Stimulated activated naive CD4-positive, alpha-beta T cell treated with Interleukin-2 at 50 U/mL for 16 hours (primary cell): ENCODE measurements at regions not wholly inside any gene's neighbourhood (a gene's known extent, or its start where the extent isn't known, plus 50 kb on each side); places are given as distances from the start of the nearest gene placed in this dataset.
A peak's percentile ranks its signal among the peaks of the same experiment; 100 is the strongest.
"Not testable (repeated sequence)": the region's sequence is repeated elsewhere in the genome, so short reads cannot be mapped to it uniquely, and the experiment has no call there.

Source experiments
- DNase-seq: peaks from one replicate; lab custom pipeline; 2025; lab: John Stamatoyannopoulos, UW

DNA sequence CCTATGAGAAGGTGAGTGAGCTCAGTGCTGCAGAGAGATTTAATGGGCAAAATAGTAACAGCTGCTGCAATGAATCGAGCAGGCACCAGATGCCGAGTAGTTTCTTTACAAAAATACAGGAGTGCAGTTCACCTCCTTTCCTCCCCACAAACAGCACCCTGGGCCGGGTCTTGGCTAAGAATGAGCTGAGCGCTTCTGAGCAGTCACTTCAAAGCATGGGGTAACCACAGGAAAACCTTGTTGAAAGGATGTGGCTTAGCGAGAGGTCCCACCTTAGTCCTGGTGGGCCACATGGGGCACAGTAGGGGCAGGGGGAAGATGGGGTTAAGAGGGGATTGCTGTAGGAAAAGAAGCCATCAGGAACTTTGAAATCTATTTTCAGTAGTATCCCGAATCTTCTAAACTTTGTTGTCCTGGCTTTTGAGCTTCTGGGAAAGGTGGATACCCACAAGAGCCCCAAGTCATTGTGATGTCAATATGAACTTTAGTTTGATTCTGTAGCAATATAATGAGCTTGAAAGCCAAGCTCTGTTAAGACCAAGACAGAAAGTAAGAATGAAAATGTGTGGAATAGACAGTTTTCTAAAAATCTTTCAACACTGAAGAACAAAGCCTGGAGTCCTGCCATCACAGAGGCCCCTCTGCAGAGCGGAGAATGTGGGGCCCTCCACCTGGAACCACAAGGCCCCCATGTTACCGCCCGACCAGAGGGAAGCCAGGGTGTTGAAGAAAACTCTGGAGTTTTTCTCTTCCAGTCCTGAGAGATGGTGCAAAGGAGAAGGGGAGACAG is 101.0 kb upstream of the ZNF236 start:
- DNase-seq, result peak; percentile 15

DNA sequence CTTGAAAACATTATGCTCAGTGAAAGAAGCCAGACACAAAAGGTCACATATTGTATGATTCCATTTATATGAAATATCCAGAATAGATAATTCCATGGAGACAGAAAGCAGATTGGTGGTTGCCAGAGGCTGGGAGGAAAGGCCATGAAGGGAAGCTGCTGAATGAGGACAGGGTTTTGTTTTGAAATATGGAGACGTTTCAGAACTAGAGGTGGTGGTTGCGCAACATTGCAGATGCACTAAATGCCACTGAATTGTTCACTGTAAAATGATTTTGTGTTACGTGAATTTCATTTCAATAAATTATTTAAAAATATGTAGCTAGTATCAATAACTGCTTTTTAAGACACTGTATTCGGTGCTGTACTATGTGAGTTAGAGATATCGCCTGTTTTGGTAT is 101.7 kb upstream of the ZNF236 start:
- no peak for DNase-seq

DNA sequence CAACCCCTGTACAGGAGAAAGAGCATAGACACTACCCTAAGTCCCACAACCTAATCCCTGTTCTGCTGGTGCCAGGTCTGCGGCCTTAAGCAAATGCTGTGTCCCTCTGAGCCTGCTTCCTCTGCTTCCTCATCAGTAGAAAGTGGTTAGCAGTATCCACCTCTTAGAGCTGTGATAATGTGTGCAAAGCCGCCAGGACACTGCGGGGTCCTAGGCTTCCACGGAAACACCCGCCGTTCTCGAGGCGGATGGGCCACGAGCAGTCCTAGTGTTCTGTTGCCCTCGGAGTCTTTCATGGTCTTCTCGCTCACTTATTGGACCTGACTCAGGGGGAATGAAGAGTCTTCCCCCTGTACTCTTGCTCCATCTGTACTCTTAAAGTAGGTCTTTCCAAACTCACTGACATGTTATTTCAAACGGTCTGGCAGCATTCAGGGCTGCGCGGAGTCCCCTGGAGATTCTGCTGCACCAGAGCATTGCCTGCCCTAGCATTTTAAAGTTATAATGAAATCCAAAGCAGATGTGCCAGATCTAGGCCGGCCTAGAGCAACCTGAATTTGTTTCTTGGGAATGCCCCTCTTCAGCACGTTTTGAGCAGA is 107.2 kb upstream of the ZNF236 start:
- DNase-seq, result no peak

DNA sequence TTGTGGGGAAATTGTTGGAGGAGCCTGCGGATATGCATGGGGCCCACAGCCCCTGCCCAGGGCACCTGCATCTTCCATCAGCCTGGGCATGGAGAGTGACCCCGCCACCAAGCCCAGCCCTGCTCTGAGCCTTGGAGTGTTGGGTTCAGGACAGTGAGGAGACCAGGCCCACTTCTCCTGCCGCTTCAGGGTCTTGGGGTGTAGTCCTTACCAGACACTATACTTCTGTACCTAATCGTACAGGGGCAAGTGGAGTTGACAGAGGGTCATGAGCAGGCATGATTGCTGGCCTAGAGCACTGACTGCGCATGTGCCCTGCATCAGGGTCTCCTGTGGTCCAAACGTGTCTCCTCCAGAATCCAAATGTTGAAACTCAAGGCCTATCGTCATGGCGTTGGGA is 108.9 kb upstream of the ZNF236 start:
- no peak for DNase-seq

DNA sequence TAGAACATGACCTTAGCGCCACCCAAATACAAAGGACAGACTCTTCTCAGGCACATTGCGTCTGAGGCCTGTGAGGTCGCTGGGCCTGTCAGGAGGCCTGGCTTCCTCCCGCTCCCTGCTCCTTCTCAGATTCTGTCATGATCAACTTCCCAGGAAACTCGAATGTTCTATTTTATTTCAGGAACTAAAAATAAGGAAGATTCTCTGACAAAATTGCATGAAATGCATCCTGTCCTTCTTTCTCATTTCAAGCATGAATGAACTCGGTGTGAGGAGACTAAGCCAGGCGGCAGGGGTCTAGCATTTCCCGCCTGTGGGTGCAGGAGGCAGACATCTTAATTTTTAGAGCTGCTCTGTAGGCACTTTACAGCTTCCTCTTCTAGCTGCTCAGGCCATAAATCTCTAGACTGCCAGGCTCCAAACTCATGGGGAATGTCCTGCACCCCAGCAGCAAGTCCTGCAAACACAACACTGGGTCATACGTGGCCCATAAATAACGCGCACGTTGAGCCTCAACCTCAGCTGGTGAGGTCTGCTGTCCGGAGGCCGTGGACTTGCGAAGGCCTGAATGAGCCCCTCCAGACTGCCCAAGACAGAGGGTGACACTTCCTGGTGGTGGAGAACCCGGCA is 109.7 kb upstream of the ZNF236 start:
- DNase-seq, result no peak

DNA sequence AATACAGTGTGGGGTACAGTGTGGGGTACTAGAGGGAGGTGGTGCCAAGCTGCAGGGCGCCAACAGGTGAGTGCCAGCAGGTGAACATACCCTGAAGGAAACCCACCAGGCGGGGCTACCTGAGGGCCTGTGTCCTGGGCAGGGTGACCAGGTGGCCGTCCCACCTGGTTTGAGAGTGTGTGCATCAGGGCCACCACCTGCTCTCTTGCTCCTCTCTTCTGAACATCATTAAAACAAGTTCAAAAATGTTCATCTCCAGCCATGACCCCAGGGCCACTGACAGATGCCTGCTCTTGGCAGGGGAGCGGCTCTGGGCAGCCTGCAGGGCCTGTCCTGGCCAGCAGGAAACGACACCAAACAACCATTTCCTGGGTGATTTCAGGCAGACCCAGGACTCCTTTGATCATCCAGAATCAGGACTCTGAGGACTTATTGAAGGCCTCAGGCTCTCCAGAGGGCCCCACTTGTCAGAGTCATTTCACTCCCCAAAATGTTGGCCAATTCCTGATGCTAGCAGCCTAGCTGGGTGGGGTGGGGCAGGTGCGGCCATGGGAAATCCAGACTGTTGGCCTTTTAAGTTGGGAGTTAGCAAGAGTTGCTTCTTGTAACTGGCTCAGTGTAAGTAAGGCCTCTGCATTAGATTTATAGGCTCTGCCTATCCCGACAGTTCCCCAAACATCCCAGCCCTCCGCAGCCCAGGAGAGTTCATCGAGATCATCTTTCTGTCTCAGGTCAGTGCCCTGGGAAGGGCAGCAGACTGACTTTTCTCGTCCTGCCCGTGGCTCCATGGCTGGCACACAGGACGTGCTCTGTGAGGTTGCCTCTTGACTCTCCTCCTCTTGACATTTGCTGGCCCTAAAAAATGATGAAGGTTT is 111.5 kb upstream of the ZNF236 start:
- DNase-seq, result no peak

DNA sequence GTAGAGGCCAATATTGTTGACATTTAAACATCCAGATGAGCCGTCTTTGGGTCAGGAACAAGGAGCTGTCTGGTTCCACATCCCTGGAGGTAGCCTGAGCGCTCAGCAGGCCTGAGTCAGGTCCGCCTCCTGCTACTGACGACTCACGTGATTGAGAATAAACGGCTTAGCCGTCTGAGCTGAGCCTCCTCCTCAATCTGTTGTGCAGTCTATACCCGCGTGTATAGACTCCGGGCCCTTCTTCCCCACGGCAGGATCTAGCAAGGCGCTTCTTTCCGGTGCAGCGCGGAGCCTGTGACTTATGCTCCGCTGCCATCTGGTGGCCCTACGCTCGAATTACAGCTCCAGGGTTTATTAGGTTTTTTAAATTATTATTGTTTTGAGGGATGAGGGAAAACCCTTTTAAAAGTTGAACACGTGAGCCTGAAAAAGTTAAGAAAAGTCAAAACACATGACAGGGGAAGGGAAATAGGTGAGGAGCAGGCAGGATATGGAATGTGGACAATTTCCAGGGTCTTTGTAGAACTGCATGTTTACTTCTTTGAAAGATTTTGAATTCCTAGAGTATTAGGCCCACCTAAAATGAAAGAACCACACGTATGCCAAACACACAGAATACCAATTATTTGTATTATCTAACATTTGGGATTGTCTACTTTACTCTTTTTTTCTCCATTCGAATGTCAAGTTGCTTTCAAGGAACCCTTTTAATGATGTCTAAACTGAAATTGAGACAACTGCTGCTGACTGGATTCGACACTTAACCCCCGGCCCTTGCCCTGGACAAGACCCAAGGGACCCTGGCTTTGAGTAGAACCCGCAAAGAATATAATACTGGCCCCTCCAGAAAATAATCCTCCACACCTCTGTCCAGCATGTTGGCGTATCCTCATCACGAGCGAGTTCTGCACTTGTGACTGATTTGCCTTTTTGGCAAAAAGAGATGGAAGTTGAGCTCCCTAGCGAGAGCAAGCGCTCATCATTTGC is 112.4 kb upstream of the ZNF236 start:
- peak; percentile 44 for DNase-seq

DNA sequence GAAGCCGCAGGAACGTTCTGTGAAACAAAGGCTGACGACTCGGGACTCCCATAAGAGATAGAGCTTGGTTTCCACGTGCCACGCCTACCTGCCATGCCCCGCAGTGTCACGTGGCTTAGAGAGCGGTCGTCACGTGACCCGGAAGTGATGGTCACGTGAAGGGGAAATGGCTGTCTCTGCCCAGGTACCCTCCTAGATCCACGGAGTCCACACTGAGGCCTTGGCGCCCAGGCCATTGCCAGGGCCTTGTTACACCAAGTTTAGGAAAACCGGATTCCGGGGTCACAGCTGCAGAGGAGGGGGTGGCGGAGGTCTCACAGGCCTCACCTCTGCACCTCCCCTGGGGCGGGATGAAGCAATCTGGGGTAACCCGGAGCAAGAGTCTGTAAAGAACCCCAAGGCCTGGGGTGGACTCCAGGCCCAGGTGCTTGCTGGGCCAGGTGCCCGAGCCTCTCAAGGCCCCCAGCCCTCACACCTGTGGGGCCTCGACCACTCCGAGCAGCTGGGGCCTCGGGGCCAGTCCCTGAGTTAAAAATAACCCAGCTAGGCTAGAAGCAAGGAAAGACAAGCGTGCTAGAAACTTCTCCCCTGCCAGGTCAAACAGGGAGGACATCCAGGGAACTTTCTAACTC is 113.5 kb upstream of the ZNF236 start:
- no peak for DNase-seq

DNA sequence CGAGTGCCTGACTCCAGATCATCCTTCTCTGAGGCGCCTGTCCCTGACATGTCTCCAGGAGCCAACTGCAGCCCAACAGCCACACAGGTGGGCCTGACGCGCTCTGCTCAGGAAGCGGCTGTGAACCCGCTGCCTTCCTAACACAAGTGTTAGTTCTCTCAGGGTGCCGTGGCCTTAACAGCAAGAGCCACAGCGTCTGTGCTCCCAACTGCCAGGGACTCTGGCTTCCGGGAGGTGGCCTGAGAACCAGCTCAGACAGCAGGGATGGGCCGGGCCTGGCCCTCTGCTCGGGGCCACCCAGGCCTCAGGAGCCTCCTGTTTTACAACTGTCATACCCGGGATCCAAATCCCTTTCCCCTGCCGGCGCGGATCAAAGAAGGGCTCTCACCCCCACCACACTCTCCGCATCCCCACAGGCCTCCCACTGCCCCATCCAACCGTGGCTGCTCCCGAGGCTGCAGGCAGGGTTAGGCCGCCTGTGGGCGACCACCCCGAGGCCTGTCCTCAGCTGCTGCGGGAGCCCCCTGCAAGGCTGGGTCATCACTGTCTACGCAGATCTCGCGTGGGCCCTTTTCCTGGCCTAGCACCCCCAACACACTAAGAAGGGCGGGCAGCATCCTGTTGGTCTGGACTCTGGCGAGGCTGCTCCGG is 114.2 kb upstream of the ZNF236 start:
- no peak for DNase-seq

DNA sequence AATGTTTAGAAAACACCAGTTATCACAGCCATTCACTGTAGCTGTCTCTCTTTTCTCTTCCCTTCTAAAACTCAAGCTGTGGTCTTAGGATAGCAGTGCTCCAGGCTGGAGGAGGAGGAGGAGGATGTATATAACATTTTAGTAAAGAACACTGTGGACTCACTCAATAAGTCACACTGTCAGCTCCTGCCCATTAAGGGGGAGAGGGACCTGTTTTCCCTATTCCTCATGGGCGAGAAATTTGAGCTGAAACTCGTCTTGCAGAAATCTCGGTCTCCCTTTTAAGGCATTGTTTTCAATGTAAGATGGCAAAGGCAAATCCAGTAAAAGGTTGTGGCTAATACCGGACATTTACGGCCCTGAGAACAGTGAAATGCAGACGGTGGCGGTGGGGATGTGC is 114.8 kb upstream of the ZNF236 start:
- no peak for DNase-seq

DNA sequence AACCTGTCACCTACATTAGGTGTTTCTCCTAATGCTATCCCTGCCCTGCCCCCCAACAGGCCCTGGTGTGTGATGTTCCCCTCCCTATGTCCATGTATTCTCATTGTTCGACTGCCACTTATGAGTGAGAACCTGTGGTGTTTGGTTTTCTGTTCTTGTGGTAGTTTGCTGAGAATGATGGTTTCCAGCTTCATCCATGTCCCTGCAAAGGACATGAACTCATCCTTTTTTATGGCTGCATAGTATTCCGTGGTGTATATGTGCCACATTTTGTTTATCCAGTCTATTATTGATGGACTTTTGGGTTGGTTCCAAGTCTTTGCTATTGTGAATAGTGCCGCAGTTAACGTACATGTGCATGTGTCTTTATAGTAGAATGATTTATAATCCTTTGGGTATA is 117.8 kb upstream of the ZNF236 start:
- not testable (repeated sequence) for DNase-seq

DNA sequence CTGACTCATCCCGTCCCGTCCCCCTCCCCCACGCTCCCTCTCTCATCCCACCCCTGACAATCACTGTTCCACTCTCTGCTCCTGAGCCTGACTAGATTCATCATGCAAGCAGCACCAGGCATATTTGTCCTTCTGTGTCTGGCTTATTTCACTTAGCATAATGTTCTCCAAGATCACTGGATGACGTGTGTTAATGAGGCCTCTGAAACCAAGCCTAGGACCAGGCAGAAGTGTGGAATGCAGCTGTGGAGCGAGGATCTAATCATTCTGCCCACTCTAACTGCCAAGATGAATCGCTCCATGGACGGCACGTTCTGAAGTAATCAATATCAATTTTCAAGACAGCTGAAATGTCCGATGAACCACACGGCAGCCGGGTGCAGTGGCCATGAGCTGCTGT is 122.4 kb upstream of the ZNF236 start:
- no peak for DNase-seq

DNA sequence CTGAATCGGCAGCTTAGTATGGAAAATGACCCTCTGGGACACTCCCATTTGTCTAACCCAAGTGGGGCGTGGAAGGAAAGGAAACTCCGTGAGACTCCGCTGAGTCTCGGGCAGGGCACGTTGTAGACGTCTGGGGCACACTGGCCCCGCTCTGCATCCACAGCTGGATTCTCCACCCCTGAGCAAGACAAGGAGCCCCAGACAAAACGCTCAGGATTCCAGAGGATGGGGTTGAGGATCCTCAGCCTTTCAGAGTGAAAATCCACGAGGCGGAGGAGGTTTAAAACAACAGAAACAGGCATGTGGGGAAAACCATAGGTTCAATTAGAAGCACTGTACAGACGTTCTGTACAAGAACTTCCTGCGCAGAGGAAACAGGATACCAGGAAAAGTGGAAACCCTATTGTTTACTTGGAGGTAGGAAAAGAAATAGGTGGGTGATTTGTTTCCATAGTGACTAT is 124.9 kb upstream of the ZNF236 start:
- no peak for DNase-seq

DNA sequence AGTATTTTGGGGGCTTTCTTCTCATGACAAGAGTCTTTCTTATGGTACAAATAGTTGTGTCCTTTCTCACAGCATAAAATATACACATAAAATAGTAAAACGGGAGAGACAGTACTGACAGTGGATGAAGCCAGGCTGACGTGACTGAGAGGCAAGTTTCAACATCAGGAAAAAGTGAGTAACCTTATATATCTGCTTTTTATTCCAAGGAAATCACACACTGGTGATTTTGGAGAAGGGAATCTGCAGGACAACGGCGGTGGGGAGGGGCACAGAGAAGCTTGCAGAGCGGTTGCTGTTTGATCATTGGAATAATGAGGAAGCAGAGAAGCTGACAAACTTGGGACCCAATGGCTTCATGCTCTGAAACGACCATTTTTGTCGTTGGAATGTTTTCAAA is 130.6 kb upstream of the ZNF236 start:
- no peak for DNase-seq

DNA sequence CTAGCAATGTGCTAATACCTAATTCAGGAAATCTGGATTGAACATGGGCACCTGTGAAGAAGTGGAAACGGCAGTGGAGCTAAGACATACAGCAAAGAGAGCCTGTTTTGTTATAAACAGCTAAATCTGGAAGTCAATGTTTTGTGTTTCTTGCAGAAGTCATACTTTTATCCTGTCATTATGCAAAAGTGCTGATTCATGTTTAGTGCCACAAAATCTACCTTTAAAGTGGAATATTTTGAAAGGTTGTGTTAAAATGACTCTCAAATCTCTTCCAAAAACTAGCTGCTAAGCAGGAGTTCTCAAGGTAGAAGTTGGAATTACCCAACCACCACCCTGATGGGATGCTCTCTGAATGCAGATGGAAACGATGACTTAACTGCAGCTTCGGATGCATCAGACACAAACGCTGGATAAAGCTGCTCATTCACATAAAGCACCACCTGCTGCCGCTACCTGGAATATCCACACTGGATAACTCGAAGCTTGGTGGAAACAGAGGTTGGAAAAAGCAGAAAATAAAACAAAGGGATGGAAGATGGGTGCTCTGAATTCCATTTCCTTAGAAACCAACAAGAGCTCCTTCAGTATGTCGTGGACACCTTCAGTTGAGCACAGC is 132.6 kb upstream of the ZNF236 start:
- DNase-seq, result no peak

DNA sequence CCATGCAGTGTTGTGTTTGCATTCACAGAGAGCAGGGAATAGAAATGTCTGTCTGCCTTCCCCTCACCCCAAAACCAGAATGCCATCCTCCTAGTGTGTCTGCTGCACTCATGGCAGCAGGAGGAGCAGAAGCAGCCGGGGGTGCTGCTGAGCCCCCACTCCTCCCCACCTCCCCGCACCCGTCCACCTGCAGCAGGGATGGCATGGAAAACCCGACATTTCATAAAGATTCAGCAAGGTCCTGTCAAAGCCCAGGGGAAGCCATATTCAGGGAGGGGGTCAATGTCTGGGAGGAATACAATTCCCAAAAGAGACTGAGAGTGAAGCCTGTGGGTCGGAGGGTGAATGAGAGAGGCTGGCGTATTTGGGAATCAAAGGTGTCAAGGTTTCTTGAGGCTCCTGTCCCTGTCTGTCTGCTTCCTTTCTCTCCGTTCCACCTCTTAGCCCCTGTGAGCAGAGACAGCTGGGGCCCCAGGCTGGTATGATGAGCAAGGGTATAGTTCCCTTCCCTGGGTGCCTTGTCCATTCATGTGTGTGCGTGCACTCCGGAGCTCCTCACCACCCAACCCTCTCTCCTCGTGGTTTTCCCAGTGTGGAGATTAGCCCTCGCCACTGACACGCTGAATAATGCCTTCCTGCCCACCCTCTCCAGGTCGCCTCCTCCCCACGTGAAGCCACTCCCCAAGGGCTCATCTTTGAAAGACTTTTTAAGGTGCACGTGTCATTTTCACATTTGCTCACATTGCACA is 133.5 kb upstream of the ZNF236 start:
- no peak for DNase-seq

DNA sequence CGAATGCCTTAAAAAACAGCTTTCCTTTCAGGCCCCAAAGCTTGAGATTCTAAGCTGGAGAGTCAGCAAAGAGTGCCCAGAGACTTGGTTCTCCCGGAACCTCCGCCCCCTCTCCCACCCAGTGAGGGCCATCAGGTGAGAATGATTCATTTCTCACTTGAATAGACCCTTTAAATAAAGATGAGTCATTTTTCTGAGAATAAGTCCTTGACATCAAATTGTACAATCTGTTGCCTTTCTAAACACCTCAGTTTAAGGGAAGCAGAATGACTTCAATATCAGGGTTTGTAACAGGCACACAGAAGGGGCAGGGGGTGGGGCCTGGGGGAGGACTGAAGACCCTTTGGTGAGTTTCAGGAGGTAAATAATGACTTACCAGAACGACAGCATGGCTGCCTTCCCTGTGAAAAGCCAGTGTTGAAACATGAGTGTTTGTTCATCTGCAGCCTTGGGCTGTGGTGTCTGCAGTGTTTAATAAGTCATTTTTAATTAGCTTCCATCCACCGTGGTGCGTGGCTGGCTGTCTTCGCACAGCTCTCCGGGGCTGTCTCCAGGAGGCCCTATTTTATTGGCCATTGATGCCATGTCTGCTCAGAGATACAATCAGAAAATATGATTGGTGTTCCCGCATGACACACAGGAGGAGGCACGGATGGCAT is 134.9 kb upstream of the ZNF236 start:
- DNase-seq, result peak; percentile 20

DNA sequence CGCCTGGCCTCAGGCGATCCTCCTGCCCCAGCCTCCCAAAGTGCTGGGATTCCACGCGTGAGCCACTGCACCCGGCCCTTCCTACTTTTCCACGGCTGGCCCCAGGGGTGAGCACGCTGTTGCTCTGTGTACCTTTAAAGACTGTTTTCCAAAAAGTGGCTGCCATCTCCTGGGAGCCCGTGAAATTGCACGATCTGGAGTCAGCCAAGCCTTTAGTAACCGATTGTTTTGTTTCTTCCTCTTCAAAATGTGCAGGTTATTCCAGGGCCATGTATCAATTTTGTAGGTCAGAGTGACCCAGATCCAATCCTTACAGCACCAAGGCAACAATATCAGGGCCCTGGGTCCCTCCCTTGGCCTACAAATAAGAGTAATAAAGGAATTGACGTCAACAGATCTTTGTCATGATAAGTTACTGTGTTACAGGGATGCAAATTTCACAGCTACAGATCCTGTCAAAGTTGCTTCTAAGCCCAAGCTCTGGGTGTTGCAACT is 135.6 kb upstream of the ZNF236 start:
- DNase-seq, result no peak
